Nephron progenitor cell (in vitro differentiated cells): ENCODE measurements at regions not wholly inside any gene's neighbourhood (a gene's known extent, or its start where the extent isn't known, plus 50 kb on each side); places are given as distances from the start of the nearest gene placed in this dataset.

Experiments used
- DNase-seq: peaks from one replicate; pipeline ENCODE4 v3.0.0; 2021
- H3K27ac Mint-ChIP-seq: 2 replicates; pipeline ENCODE4 v1.8.0; 2021; ENCODE audit warnings: mild to moderate bottlenecking, moderate library complexity, mixed read lengths
- H3K27me3 Mint-ChIP-seq: 2 replicates; pipeline ENCODE4 v1.8.0; 2021; ENCODE audit warnings: mild to moderate bottlenecking, low read depth, mixed read lengths; ENCODE audit not compliant: poor library complexity
- H3K36me3 Mint-ChIP-seq: 2 replicates; pipeline ENCODE4 v1.8.0; 2021; ENCODE audit warnings: low read depth, mixed read lengths
- H3K4me1 Mint-ChIP-seq: 2 replicates; pipeline ENCODE4 v1.8.0; 2021; ENCODE audit warnings: mixed read lengths
- H3K4me3 Mint-ChIP-seq: 2 replicates; pipeline ENCODE4 v1.8.0; 2021; ENCODE audit warnings: mild to moderate bottlenecking, moderate library complexity, mixed read lengths
- H3K9me3 Mint-ChIP-seq: 2 replicates; pipeline ENCODE4 v1.8.0; 2021; ENCODE audit warnings: mild to moderate bottlenecking, moderate library complexity, mixed read lengths
- TF ChIP-seq, protein P1 (sequence below): fragments of 200-600 bp; sonication (generic); IDR thresholded peaks from 2 replicates; pipeline ENCODE4 v1.5.0; 2021; ENCODE audit warnings: antibody characterized with exemption

DNA sequence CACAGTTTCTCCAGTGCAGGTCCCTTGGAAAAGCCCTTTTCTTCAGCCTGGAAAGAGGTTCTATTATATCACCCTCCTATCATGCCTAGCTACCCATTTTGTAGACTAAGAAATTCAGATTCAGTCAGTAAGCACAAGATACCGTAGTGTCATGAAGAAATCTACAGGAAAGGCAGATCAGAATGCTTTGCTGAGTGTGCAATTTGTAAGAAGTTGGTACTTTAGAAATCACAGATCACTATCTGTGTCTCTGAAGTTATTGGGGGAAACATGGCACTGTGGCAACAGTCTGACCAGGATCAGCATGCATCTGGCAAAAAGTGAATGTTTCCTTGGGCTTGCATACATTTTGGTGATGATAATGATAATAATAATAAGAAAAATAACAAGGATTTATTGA lies 531.8 kb downstream of the EPHB1 start:
- no peak overlapping the region for H3K27ac Mint-ChIP-seq

DNA sequence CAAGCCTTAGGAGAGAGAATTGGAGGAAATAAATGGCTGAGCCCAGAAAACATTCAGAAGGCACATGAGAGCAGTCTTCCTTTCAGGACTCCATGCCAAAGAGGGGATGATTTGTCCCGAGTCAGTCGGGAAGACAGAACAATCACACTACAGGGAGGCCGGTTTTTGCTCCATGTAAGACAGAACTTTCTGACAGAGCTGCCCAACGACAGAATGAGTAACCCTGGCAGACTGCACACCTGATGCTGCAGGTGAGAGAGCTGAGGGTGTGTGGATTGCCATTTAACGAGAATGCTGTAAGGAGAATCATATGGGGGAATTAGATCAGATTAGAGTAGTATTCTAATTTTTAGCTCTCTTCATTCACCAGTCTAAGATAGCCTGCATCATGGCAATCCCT lies 533.0 kb downstream of the EPHB1 start:
- Mint-ChIP-seq H3K4me3 (no peak overlapping the region), H3K36me3 (no peaks in the 10 kb centered on the region), H3K9me3 (no peaks in the 10 kb centered on the region), H3K4me1 (peaks cover 10% of the 10 kb centered on the region), H3K27ac (no peak overlapping the region), H3K27me3 (peaks cover 1% of the 10 kb centered on the region)
- DNase-seq: no peak
- TF ChIP-seq, protein P1, sequence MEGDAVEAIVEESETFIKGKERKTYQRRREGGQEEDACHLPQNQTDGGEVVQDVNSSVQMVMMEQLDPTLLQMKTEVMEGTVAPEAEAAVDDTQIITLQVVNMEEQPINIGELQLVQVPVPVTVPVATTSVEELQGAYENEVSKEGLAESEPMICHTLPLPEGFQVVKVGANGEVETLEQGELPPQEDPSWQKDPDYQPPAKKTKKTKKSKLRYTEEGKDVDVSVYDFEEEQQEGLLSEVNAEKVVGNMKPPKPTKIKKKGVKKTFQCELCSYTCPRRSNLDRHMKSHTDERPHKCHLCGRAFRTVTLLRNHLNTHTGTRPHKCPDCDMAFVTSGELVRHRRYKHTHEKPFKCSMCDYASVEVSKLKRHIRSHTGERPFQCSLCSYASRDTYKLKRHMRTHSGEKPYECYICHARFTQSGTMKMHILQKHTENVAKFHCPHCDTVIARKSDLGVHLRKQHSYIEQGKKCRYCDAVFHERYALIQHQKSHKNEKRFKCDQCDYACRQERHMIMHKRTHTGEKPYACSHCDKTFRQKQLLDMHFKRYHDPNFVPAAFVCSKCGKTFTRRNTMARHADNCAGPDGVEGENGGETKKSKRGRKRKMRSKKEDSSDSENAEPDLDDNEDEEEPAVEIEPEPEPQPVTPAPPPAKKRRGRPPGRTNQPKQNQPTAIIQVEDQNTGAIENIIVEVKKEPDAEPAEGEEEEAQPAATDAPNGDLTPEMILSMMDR: no peak

More for the DNA sequence above, 531.8 kb downstream of the EPHB1 start:
- Mint-ChIP-seq H3K27me3 (peaks cover 2% of the 10 kb centered on the region), H3K4me3 (no peak overlapping the region), H3K9me3 (no peaks in the 10 kb centered on the region), H3K4me1 (peaks cover 10% of the 10 kb centered on the region), H3K36me3 (no peaks in the 10 kb centered on the region)
- TF ChIP-seq, protein P1: no peak
- DNase-seq: no peak

DNA sequence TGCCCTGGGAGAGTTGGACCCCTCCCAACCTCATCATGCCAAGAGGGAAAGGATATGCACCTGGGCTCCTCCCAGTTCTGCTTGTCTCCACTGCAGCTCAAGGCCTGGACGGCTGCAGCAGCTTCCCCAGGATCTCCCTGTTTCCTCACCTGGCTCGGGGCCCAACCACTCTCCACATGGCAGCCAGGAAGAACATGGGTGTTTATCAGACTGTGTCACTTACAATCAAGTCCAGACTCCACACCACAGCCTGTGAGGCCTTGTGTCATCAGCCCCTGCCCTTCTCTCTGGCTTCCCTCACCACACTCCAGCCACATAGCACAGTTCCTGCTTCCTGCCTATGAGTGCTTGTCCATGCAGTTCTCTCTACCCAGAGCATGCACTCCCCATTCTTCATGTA lies 534.4 kb downstream of the EPHB1 start:
- Mint-ChIP-seq H3K9me3 (no peaks in the 10 kb centered on the region), H3K27me3 (peaks cover 3% of the 10 kb centered on the region), H3K4me3 (no peak overlapping the region), H3K4me1 (peaks cover 5% of the 10 kb centered on the region), H3K36me3 (no peaks in the 10 kb centered on the region), H3K27ac (no peak overlapping the region)
- TF ChIP-seq, protein P1: no peak
- no peak for DNase-seq

DNA sequence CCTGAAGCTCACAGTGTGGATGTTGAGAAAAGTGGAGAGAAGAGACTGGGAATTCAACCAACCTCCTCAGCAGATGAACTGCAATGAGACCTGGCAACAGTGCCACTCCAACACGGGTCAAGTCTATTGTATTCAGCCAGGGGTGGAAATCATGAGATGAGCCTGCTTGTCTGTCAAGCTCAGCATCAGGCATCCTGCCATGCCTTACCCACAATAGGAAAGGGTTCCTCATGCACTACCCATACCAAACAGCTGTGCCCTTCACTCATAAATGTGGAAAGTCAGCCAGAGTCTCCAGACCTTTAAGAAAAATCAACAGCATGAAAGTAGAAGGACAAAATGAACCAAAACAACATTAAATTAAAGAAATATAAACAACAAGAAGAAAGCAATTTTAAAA lies 542.1 kb downstream of the EPHB1 start:
- Mint-ChIP-seq H3K27me3 (peaks cover 12% of the 10 kb centered on the region), H3K27ac (no peak overlapping the region), H3K4me1 (no peaks in the 10 kb centered on the region), H3K4me3 (no peak overlapping the region), H3K36me3 (no peaks in the 10 kb centered on the region), H3K9me3 (peaks cover 10% of the 10 kb centered on the region)
- no peak for DNase-seq
- TF ChIP-seq, protein P1: no peak

DNA sequence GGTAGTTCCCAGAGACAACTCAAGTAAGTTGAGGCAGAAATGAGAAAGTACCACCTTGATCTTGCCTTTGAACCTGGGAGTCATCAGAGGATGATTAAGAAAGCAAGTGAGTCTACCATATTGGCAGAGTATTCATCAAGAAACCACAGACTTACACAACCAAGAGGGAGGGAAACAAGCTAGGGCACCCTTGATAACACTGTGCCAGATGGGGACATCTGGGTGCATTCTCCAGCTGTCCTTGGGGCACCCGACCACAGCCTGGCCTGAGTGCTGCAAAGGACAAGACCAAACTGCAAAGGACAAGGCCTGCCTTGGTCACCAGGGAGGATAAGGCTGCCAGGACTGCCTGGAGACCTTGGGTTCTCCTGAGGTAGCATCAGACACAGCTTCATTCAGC lies 553.6 kb downstream of the EPHB1 start:
- Mint-ChIP-seq H3K27me3 (peaks cover 7% of the 10 kb centered on the region), H3K36me3 (no peaks in the 10 kb centered on the region), H3K4me1 (no peaks in the 10 kb centered on the region), H3K9me3 (no peaks in the 10 kb centered on the region), H3K4me3 (no peak overlapping the region), H3K27ac (no peak overlapping the region)
- DNase-seq: no peak
- TF ChIP-seq, protein P1: no peak

DNA sequence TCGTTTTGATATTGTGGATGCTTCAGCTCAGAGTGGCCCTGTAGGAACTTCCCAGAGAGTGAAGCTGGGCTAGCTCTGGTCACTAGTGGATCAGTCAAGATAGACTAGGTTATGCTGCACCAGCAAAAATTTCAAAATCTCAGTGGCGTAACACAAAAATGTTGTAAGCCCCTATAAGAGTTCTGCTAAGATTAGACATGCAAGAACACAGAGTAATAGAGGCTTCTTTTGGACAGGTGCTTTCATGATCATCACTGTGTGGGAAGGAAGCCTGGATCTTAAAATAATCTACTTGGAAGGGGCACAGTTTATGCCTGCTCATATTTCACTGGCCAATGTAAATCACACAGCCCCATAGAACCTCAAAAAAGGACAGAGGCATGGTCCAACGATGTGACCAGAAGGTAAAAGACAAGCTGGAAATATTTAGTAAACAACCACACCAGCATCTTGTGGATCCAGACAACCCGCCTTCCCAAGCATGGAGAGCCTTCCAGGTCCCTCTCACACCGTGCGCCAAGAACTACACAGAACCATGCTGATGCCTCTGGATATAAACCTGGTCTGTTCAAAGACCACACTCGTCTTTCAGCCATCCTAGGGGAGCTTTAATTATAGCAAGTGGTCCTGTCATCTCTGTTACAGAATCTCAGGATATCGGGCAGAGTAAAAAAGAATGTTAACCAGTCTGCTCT lies 554.3 kb downstream of the EPHB1 start:
- TF ChIP-seq, protein P1: no peak
- H3K27me3 Mint-ChIP-seq: peaks cover 7% of the 10 kb centered on the region
- H3K9me3 Mint-ChIP-seq: peaks cover 5% of the 10 kb centered on the region
- H3K4me1 Mint-ChIP-seq: no peaks in the 10 kb centered on the region
- H3K4me3 Mint-ChIP-seq: no peak overlapping the region
- no peaks in the 10 kb centered on the region for H3K36me3 Mint-ChIP-seq
- no peak for DNase-seq
- no peak overlapping the region for H3K27ac Mint-ChIP-seq
